Keratinocyte (primary cell): ENCODE measurements at regions not wholly inside any gene's neighbourhood (a gene's known extent, or its start where the extent isn't known, plus 50 kb on each side); places are given as distances from the start of the nearest gene placed in this dataset.

ENCODE experiments used
- CTCF ChIP-seq, 3 experiments: IDR thresholded peaks in 1 of 3; conservative IDR thresholded peaks in 1 of 3; optimal IDR thresholded peaks in 1 of 3; 2 replicates in 2 of 3; 3 replicates in 1 of 3; pipeline versions ENCODE3 to v1.5.1; 2011; ENCODE audit warnings: low read length in 3 of 3, mild to moderate bottlenecking in 3 of 3, moderate library complexity in 2 of 3, control low read depth in 1 of 3, inconsistent platforms in 1 of 3; ENCODE audit not compliant: insufficient read depth in 2 of 3; ENCODE audit errors: extremely low read depth in 1 of 3
- EZH2 ChIP-seq: IDR thresholded peaks from one replicate; pipeline ENCODE4 v1.6.1; 2012; ENCODE audit warnings: inconsistent platforms, mild to moderate bottlenecking, low read length, moderate library complexity

- no peak for TF ChIP-seq EZH2
- TF ChIP-seq CTCF (optimal IDR thresholded peaks at IDR 0.05 in 1 of 3, IDR thresholded peaks at IDR 0.05 in 1 of 3, conservative IDR thresholded peaks at IDR 0.05 in 1 of 3; ENCODE audit: extremely low read depth in 1 of 3, insufficient read depth in 2 of 3, low read length in 3 of 3), result no peak
These were observed 296.6 kb upstream of the GRAMD2B start for GRCh38 chr5:126126574-126126973.
